T-cell (primary cell): ENCODE measurements at regions not wholly inside any gene's neighbourhood (a gene's known extent, or its start where the extent isn't known, plus 50 kb on each side); places are given as distances from the start of the nearest gene placed in this dataset.

Experiments used
- ATAC-seq, 4 experiments: fragments of 200-7000 bp in 3 of 4; fragments of 150-1000 bp in 1 of 4; cut with Tn5 transposase; replicated peaks in 1 of 4; 1 replicate in 3 of 4; 2 replicates in 1 of 4; pipeline ENCODE4 v1.10.0; 2021; ENCODE audit warnings: moderate library complexity in 3 of 4, mild to moderate bottlenecking in 2 of 4, moderate number of reproducible peaks in 1 of 4
- CTCF ChIA-PET, 2 donors: fragments of 300-600 bp; sonication (Branson Sonifier 250); formaldehyde crosslinking; loops; one replicate each; lab custom pipeline; 2022; ENCODE audit warnings: antibody characterized with exemption in 2 of 2; lab: Charles Lee
- POLR2A ChIA-PET, 2 donors: fragments of 300-600 bp; sonication (Branson Sonifier 250); formaldehyde crosslinking; loops; one replicate each; lab custom pipeline; 2022; ENCODE audit warnings: antibody characterized with exemption in 2 of 2; lab: Charles Lee
- DNase-seq, 35 experiments: peaks; one replicate each; pipeline versions ENCODE4 v3.0.0 to v3.0.0-alpha.2; 2013 to 2023
- H3K27ac ChIP-seq: one replicate; pipeline ENCODE4 v1.5.1; 2013; ENCODE audit warnings: low read length
- H3K27me3 ChIP-seq, 2 experiments: replicated peaks in 1 of 2; 1 replicate in 1 of 2; 2 replicates in 1 of 2; pipeline versions ENCODE4 v1.6.1 to v1.7.0; 2013; ENCODE audit warnings: low read length in 1 of 2, mixed read lengths in 1 of 2; ENCODE audit not compliant: control insufficient read depth in 2 of 2, insufficient read depth in 2 of 2; ENCODE audit errors: extremely low read depth in 1 of 2
- H3K36me3 ChIP-seq, 2 donors: 1 replicate in 1 of 2; 2 replicates in 1 of 2; pipeline versions ENCODE4 v1.6.1 to v1.7.0; 2013; ENCODE audit warnings: low read length in 1 of 2; ENCODE audit not compliant: control insufficient read depth in 2 of 2, insufficient read depth in 1 of 2; ENCODE audit errors: extremely low read depth in 1 of 2
- H3K4me1 ChIP-seq, 2 experiments: 1 replicate in 1 of 2; 2 replicates in 1 of 2; pipeline versions ENCODE4 v1.6.1 to v1.7.0; 2013; ENCODE audit warnings: low read length in 2 of 2, mixed read lengths in 1 of 2; ENCODE audit not compliant: insufficient read depth in 2 of 2, control insufficient read depth in 1 of 2; ENCODE audit errors: extremely low read depth in 1 of 2
- H3K4me3 ChIP-seq, 2 donors: 1 replicate in 1 of 2; 2 replicates in 1 of 2; pipeline versions ENCODE4 v1.5.1 to v1.7.0; 2013; ENCODE audit warnings: mild to moderate bottlenecking in 2 of 2, low read length in 1 of 2, moderate library complexity in 1 of 2; ENCODE audit not compliant: control insufficient read depth in 1 of 2; ENCODE audit errors: extremely low read depth in 1 of 2
- H3K9me3 ChIP-seq: 2 replicates; pipeline ENCODE4 v1.7.0; 2013
- H3K27ac Mint-ChIP-seq, 2 donors: one replicate each; pipeline ENCODE4 v1.8.0; 2020 to 2021; ENCODE audit warnings: mild to moderate bottlenecking in 2 of 2, mixed read lengths in 2 of 2
- H3K27me3 Mint-ChIP-seq, 2 donors: one replicate each; pipeline ENCODE4 v1.8.0; 2021 to 2022; ENCODE audit warnings: mixed read lengths in 2 of 2
- H3K36me3 Mint-ChIP-seq: one replicate; pipeline ENCODE4 v1.8.0; 2021; ENCODE audit warnings: mixed read lengths
- H3K4me1 Mint-ChIP-seq, 3 donors: one replicate each; pipeline ENCODE4 v1.8.0; 2020 to 2022; ENCODE audit warnings: mixed read lengths in 3 of 3, mild to moderate bottlenecking in 1 of 3
- H3K4me3 Mint-ChIP-seq, 3 donors: one replicate each; pipeline ENCODE4 v1.8.0; 2020 to 2022; ENCODE audit warnings: mild to moderate bottlenecking in 3 of 3, mixed read lengths in 3 of 3, moderate library complexity in 3 of 3
- H3K9me3 Mint-ChIP-seq, 3 donors: one replicate each; pipeline ENCODE4 v1.8.0; 2020 to 2022; ENCODE audit warnings: mixed read lengths in 3 of 3
- WGBS: methylation state at CpG from one replicate; pipeline ENCODE4 v1.1.5; 2013; ENCODE audit warnings: missing lambda C conversion rate; ENCODE audit not compliant: insufficient coverage; 5-methylcytosine and 5-hydroxymethylcytosine counted together

DNA sequence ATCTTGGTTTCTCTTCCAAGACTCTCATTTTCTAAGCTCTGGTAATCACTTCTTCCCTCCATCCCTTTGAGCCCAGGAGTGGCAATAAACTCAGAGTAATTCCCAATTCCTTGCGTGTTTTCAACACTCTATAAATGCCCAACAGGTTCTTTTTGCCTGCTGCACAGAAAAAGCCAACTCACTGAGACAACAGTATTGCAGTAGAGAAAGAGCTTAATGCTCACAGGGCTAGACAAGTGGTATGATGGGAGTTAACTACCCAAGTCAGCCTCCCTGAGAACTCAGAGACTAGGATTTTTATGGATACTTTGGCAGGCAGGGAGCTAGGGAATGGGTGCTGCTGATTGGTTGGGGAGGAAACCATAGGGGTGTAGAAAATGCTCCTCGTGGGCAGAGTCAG, 103.4 kb downstream of the MTNR1A start:
- H3K9me3 Mint-ChIP-seq: peaks cover 24 to 39% (median 31%) of the 10 kb centered on the region in 3 donors
- no CpG with 5 or more reads among the region's 2 CpGs for WGBS
- POLR2A ChIA-PET: no interaction called here

DNA sequence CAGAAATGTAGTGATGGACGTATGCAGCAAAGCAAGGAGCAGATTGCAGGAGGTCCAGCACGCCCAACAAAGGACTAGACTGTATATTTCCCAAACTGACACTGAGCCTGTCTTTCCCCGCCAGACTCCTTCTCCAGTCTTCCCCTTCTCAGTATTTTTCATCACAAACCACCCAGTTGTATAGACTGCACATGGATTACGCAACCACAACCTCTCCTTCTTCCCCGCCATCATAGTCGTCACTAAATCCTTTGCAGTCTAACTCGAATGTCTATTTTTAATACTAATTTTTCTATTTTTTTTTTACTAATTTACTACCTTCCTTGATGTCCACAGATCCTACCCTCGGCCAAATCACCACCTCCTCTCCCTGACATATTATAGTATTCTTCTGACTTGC, 105.4 kb downstream of the MTNR1A start:
- Histone ChIP-seq H3K27me3 (no peaks in the 10 kb centered on the region), H3K4me3 (no peak overlapping the region), H3K36me3 (no peaks in the 10 kb centered on the region), H3K4me1 (no peaks in the 10 kb centered on the region), H3K27ac (no peak overlapping the region), H3K9me3 (peaks cover 3% of the 10 kb centered on the region)
- Mint-ChIP-seq H3K4me3 (no peak overlapping the region), H3K4me1 (no peaks in the 10 kb centered on the region), H3K36me3 (no peaks in the 10 kb centered on the region), H3K27me3 (no peaks in the 10 kb centered on the region), H3K9me3 (peaks cover 24 to 39% (median 31%) of the 10 kb centered on the region in 3 donors), H3K27ac (no peak overlapping the region)
- ATAC-seq: no peak
- no peak for DNase-seq
- ChIA-PET POLR2A (no interaction called here), CTCF (no interaction called here)
- 68% methylated on average over 8 of the region's 8 CpGs for WGBS

More for the DNA sequence above, 103.4 kb downstream of the MTNR1A start:
- H3K4me1 Mint-ChIP-seq: no peaks in the 10 kb centered on the region
- Histone ChIP-seq H3K27me3 (no peaks in the 10 kb centered on the region), H3K4me1 (no peaks in the 10 kb centered on the region), H3K27ac (no peak overlapping the region), H3K4me3 (no peak overlapping the region), H3K36me3 (no peaks in the 10 kb centered on the region), H3K9me3 (peaks cover 3% of the 10 kb centered on the region)
- DNase-seq (no peak), ATAC-seq (no peak)
- H3K27ac Mint-ChIP-seq: no peak overlapping the region
- no peaks in the 10 kb centered on the region for H3K27me3 Mint-ChIP-seq
- H3K4me3 Mint-ChIP-seq: no peak overlapping the region
- no peaks in the 10 kb centered on the region for H3K36me3 Mint-ChIP-seq
- CTCF ChIA-PET: no interaction called here

DNA sequence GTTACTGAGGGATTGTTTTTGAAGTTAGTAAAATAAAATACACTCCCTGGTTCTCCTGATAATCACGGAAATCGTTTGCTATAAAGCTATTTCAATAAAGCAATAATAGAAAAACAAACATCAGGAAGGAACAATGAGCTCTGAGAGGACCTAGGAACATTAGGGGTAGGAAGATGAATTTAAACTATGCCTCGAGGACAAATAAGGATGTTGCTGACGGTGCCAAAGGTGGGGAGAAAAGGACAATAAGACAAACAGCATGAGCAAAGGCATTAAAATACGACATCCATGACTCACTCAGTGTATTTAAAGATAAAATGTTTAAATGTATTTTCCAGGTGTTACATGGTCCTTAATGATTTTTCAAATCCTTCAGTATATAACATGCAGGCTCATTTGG, 110.3 kb downstream of the MTNR1A start:
- H3K27me3 Mint-ChIP-seq: peaks cover 0 to 3% of the 10 kb centered on the region in 2 donors
- no peak overlapping the region for H3K27ac ChIP-seq
- ATAC-seq (no peak), DNase-seq (no peak)
- H3K27me3 ChIP-seq: no peaks in the 10 kb centered on the region
- POLR2A ChIA-PET: interaction anchor here in 1 of 2 donors (0.5 kb wide), 1 partner anchor 286 kb away, joined by 8 read pairs; no protein-coding TSS in a partner anchor
- no peak overlapping the region for H3K27ac Mint-ChIP-seq
- H3K36me3 ChIP-seq: no peaks in the 10 kb centered on the region
- H3K4me1 ChIP-seq: no peaks in the 10 kb centered on the region
- no peaks in the 10 kb centered on the region for H3K36me3 Mint-ChIP-seq
- H3K9me3 Mint-ChIP-seq: peaks cover 0 to 6% (median 0%) of the 10 kb centered on the region in 3 donors
- H3K4me1 Mint-ChIP-seq: no peaks in the 10 kb centered on the region
- H3K4me3 Mint-ChIP-seq: no peak overlapping the region
- WGBS: 40% methylated on average over 1 of the region's 5 CpGs
- H3K9me3 ChIP-seq: no peaks in the 10 kb centered on the region
- CTCF ChIA-PET: no interaction called here
- H3K4me3 ChIP-seq: no peak overlapping the region

DNA sequence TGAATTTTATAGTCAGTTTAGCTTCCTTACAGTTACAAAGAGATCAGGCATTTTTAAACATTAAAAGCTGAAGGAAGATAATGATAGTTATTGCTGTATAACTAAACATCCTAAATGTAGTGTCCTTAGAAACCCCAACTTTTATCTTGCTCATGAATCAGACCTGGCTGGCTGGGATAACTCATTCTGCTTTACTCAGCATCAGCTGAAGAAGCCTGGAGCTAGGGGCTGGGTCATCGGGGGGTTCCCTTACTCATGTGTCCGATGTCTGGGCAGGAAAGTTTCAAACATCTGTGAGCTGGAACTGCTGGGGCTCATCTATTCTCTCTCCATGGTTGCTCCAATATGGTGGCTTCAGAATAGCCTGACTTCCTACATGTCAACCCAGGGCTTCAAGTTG, 113.9 kb downstream of the MTNR1A start:
- Mint-ChIP-seq H3K4me3 (no peak overlapping the region), H3K27ac (no peak overlapping the region), H3K36me3 (no peaks in the 10 kb centered on the region), H3K9me3 (peaks cover 0 to 21% (median 15%) of the 10 kb centered on the region in 3 donors), H3K27me3 (peaks cover 0 to 3% of the 10 kb centered on the region in 2 donors), H3K4me1 (no peaks in the 10 kb centered on the region)
- Histone ChIP-seq H3K27ac (no peak overlapping the region), H3K4me3 (no peak overlapping the region), H3K36me3 (no peaks in the 10 kb centered on the region), H3K4me1 (no peaks in the 10 kb centered on the region), H3K9me3 (no peaks in the 10 kb centered on the region), H3K27me3 (no peaks in the 10 kb centered on the region)
- ATAC-seq (no peak), DNase-seq (no peak)
- WGBS: 86% methylated on average over 2 of the region's 2 CpGs
- CTCF ChIA-PET: no interaction called here
- POLR2A ChIA-PET: no interaction called here

DNA sequence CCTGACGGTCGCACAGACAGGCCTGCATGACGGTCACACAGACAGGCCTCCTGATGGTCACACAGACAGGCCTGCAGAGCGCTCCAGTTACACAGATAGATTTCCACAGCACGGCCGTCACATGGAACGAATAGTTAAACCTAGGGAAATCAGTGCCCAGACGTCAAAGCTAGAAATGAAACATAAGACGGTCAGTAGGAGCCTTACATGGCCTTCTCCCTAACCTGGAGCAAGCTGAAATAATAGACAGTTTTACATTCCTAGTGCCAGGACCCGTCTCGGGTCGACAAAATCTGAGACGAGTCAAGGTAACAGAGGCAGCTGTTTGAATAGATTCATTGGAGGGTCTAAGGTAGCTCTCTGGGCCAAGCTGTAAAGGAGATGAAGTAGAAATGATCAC, 126.9 kb downstream of the MTNR1A start:
- Mint-ChIP-seq H3K27me3 (no peaks in the 10 kb centered on the region), H3K9me3 (peaks cover 0 to 5% (median 2%) of the 10 kb centered on the region in 3 donors), H3K4me1 (no peaks in the 10 kb centered on the region), H3K4me3 (no peak overlapping the region), H3K36me3 (no peaks in the 10 kb centered on the region), H3K27ac (no peak overlapping the region)
- ATAC-seq (no peak), DNase-seq (no peak)
- no peaks in the 10 kb centered on the region for H3K9me3 ChIP-seq
- no peaks in the 10 kb centered on the region for H3K4me1 ChIP-seq
- ChIA-PET CTCF (no interaction called here), POLR2A (no interaction called here)
- no peaks in the 10 kb centered on the region for H3K27me3 ChIP-seq
- H3K4me3 ChIP-seq: no peak overlapping the region
- WGBS: 84% methylated on average over 7 of the region's 13 CpGs
- H3K36me3 ChIP-seq: no peaks in the 10 kb centered on the region
- H3K27ac ChIP-seq: no peak overlapping the region

DNA sequence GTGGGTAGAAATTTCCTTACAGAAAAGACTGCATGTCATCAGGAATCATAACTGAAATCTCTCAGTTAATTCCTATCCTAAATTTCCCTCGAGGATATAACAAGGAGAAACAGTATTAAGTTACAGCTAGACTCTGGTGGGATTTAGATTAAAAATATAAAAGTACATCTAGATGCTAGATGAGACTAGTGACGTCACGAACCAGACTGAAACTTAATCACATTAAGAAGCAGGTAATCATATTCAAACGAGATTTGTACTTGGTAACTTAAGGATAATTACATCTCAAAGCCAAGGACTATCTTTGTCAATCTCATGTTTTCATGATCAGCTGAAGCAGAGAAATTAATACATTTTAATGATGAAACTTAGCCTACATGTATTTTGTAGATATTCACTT, 130.6 kb downstream of the MTNR1A start:
- H3K27me3 ChIP-seq: no peaks in the 10 kb centered on the region
- POLR2A ChIA-PET: no interaction called here
- Mint-ChIP-seq H3K9me3 (no peaks in the 10 kb centered on the region), H3K27ac (no peak overlapping the region), H3K27me3 (peaks cover 0 to 4% of the 10 kb centered on the region in 2 donors), H3K36me3 (no peaks in the 10 kb centered on the region), H3K4me3 (no peak overlapping the region), H3K4me1 (no peaks in the 10 kb centered on the region)
- CTCF ChIA-PET: no interaction called here
- no CpG with 5 or more reads among the region's 4 CpGs for WGBS
- H3K36me3 ChIP-seq: no peaks in the 10 kb centered on the region
- H3K27ac ChIP-seq: no peak overlapping the region
- H3K4me3 ChIP-seq: no peak overlapping the region
- H3K4me1 ChIP-seq: no peaks in the 10 kb centered on the region
- no peak for ATAC-seq
- no peaks in the 10 kb centered on the region for H3K9me3 ChIP-seq
- DNase-seq: no peak

DNA sequence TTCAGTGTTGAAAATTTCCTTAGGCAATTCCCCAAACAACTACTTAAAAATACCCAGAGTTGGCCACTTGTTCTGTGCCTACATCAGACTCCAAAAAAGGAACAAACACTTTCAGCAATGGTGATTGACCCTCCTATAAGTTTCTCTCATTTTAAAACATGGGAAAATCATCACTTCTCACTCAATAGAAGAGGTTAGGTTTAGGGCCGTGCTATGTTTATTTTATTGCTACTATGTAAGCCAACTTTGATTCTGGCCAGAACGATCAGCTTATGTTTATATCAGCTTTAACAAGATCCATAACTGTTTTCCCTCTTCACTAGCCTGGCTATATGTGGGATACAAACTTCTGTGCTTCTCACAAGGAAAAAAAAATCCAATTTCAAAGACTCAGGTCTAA, 133.1 kb downstream of the MTNR1A start:
- Histone ChIP-seq H3K4me1 (no peaks in the 10 kb centered on the region), H3K9me3 (no peaks in the 10 kb centered on the region), H3K27ac (no peak overlapping the region), H3K36me3 (no peaks in the 10 kb centered on the region), H3K27me3 (no peaks in the 10 kb centered on the region), H3K4me3 (no peak overlapping the region)
- Mint-ChIP-seq H3K27me3 (peaks cover 0 to 4% of the 10 kb centered on the region in 2 donors), H3K4me3 (no peak overlapping the region), H3K27ac (no peak overlapping the region), H3K36me3 (no peaks in the 10 kb centered on the region), H3K9me3 (no peaks in the 10 kb centered on the region), H3K4me1 (no peaks in the 10 kb centered on the region)
- POLR2A ChIA-PET: no interaction called here
- CTCF ChIA-PET: interaction anchor here in 1 of 2 donors (0.7 kb wide), 1 partner anchor 632 kb away, joined by 4 read pairs; no protein-coding TSS in a partner anchor
- no CpG with 5 or more reads among the region's 2 CpGs for WGBS
- DNase-seq (no peak), ATAC-seq (no peak)
